ENCODE measurements at regions not wholly inside any gene's neighbourhood (a gene's known extent, or its start where the extent isn't known, plus 50 kb on each side); places are given as distances from the start of the nearest gene placed in this dataset.

DNA sequence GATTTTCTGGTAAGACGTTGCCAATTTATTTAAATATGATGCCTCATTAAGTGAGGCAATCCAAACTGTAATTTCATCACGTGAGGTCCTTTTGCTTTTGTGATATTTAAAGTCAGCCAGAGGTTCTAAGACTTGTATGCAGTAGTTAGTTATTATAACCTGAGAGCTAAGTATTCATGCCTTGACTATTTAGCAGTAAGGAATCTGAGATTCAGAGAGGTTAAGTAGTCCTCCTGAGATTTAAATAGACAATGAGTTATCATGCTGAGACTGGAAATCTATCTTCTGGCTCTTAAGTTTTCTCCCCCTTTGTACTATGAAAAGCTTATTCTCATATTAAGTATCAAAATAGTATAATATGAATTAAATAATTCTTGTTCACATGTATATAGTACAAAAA lies 158.0 kb downstream of the UTRN start:
- peaks cover 61% of the 10 kb centered on the region for H3K36me3 Mint-ChIP-seq
- H3K4me1 Mint-ChIP-seq = no peaks in the 10 kb centered on the region
- H3K27me3 Mint-ChIP-seq (ENCODE audit: low read depth) = no peaks in the 10 kb centered on the region
- no peak overlapping the region for H3K27ac Mint-ChIP-seq
- ATAC-seq = no peak
- TF ChIP-seq MYBL2 (CRISPR knock-in tag; IDR thresholded peaks at IDR 0.05) (no peak), TP53 (CRISPR knock-in tag; IDR thresholded peaks at IDR 0.05) (no peak), ETV6 (CRISPR knock-in tag; IDR thresholded peaks at IDR 0.05) (no peak), ELF4 (CRISPR knock-in tag; IDR thresholded peaks at IDR 0.05; ENCODE audit: low read depth) (no peak), TEAD1 (CRISPR knock-in tag; IDR thresholded peaks at IDR 0.05) (no peak), FOXK1 (CRISPR knock-in tag; IDR thresholded peaks at IDR 0.05) (no peak), JAZF1 (CRISPR knock-in tag; IDR thresholded peaks at IDR 0.05) (no peak), NR1H2 (CRISPR knock-in tag; IDR thresholded peaks at IDR 0.05) (no peak), JUN (CRISPR knock-in tag; IDR thresholded peaks at IDR 0.05) (no peak), MXD4 (CRISPR knock-in tag; IDR thresholded peaks at IDR 0.05; ENCODE audit: borderline replicate concordance) (no peak), NFATC4 (CRISPR knock-in tag; IDR thresholded peaks at IDR 0.05) (no peak)
- TF ChIP-seq, protein P1, sequence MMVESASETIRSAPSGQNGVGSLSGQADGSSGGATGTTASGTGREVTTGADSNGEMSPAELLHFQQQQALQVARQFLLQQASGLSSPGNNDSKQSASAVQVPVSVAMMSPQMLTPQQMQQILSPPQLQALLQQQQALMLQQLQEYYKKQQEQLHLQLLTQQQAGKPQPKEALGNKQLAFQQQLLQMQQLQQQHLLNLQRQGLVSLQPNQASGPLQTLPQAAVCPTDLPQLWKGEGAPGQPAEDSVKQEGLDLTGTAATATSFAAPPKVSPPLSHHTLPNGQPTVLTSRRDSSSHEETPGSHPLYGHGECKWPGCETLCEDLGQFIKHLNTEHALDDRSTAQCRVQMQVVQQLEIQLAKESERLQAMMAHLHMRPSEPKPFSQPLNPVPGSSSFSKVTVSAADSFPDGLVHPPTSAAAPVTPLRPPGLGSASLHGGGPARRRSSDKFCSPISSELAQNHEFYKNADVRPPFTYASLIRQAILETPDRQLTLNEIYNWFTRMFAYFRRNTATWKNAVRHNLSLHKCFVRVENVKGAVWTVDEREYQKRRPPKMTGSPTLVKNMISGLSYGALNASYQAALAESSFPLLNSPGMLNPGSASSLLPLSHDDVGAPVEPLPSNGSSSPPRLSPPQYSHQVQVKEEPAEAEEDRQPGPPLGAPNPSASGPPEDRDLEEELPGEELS (CRISPR knock-in tag; IDR thresholded peaks at IDR 0.05) = no peak
- TF ChIP-seq, protein P2, sequence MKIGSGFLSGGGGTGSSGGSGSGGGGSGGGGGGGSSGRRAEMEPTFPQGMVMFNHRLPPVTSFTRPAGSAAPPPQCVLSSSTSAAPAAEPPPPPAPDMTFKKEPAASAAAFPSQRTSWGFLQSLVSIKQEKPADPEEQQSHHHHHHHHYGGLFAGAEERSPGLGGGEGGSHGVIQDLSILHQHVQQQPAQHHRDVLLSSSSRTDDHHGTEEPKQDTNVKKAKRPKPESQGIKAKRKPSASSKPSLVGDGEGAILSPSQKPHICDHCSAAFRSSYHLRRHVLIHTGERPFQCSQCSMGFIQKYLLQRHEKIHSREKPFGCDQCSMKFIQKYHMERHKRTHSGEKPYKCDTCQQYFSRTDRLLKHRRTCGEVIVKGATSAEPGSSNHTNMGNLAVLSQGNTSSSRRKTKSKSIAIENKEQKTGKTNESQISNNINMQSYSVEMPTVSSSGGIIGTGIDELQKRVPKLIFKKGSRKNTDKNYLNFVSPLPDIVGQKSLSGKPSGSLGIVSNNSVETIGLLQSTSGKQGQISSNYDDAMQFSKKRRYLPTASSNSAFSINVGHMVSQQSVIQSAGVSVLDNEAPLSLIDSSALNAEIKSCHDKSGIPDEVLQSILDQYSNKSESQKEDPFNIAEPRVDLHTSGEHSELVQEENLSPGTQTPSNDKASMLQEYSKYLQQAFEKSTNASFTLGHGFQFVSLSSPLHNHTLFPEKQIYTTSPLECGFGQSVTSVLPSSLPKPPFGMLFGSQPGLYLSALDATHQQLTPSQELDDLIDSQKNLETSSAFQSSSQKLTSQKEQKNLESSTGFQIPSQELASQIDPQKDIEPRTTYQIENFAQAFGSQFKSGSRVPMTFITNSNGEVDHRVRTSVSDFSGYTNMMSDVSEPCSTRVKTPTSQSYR (CRISPR knock-in tag; IDR thresholded peaks at IDR 0.05) = no peak
- TF ChIP-seq, protein P3, sequence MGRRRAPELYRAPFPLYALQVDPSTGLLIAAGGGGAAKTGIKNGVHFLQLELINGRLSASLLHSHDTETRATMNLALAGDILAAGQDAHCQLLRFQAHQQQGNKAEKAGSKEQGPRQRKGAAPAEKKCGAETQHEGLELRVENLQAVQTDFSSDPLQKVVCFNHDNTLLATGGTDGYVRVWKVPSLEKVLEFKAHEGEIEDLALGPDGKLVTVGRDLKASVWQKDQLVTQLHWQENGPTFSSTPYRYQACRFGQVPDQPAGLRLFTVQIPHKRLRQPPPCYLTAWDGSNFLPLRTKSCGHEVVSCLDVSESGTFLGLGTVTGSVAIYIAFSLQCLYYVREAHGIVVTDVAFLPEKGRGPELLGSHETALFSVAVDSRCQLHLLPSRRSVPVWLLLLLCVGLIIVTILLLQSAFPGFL (CRISPR knock-in tag; IDR thresholded peaks at IDR 0.05; ENCODE audit: borderline replicate concordance) = no peak
- TF ChIP-seq, protein P4, sequence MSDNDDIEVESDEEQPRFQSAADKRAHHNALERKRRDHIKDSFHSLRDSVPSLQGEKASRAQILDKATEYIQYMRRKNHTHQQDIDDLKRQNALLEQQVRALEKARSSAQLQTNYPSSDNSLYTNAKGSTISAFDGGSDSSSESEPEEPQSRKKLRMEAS (CRISPR knock-in tag; IDR thresholded peaks at IDR 0.05) = no peak
- TF ChIP-seq, protein P5, sequence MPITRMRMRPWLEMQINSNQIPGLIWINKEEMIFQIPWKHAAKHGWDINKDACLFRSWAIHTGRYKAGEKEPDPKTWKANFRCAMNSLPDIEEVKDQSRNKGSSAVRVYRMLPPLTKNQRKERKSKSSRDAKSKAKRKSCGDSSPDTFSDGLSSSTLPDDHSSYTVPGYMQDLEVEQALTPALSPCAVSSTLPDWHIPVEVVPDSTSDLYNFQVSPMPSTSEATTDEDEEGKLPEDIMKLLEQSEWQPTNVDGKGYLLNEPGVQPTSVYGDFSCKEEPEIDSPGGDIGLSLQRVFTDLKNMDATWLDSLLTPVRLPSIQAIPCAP (CRISPR knock-in tag; IDR thresholded peaks at IDR 0.05) = no peak
- TF ChIP-seq, protein P6, sequence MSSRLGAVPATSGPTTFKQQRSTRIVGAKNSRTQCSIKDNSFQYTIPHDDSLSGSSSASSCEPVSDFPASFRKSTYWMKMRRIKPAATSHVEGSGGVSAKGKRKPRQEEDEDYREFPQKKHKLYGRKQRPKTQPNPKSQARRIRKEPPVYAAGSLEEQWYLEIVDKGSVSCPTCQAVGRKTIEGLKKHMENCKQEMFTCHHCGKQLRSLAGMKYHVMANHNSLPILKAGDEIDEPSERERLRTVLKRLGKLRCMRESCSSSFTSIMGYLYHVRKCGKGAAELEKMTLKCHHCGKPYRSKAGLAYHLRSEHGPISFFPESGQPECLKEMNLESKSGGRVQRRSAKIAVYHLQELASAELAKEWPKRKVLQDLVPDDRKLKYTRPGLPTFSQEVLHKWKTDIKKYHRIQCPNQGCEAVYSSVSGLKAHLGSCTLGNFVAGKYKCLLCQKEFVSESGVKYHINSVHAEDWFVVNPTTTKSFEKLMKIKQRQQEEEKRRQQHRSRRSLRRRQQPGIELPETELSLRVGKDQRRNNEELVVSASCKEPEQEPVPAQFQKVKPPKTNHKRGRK (CRISPR knock-in tag; IDR thresholded peaks at IDR 0.05; ENCODE audit: borderline replicate concordance) = no peak
- H3K4me3 Mint-ChIP-seq = no peak overlapping the region
- peaks cover 40% of the 10 kb centered on the region for H3K9me3 Mint-ChIP-seq
- ChIA-PET CTCF (no interaction called here), POLR2A (no interaction called here)
- no peak for DNase-seq (ENCODE audit: low spot score)

DNA sequence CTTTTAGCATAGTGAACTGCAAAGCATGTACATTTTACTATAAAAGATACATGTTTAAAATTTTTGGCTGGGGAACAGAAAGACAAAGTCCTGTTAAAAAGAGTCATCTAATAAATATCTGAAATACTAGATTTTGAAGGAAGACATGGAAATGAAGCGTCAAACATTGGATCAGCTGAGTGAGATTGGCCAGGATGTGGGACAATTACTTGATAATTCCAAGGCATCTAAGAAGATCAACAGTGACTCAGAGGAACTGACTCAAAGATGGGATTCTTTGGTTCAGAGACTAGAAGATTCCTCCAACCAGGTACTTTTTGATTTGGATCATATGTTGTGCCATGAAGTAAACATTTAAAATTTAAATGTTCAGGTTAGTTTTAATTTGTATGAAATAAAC lies 162.3 kb downstream of the UTRN start:
- no peaks in the 10 kb centered on the region for H3K4me1 Mint-ChIP-seq
- TF ChIP-seq, protein P1 (CRISPR knock-in tag; IDR thresholded peaks at IDR 0.05) = no peak
- TF ChIP-seq NR3C1 (CRISPR knock-in tag; conservative IDR thresholded peaks at IDR 0.05; ENCODE audit: low read depth) = no peak
- TF ChIP-seq HMGA2 (CRISPR knock-in tag; IDR thresholded peaks at IDR 0.05) = no peak
- no peak for TF ChIP-seq SOX15 (CRISPR knock-in tag; IDR thresholded peaks at IDR 0.05)
- TF ChIP-seq, protein P7, sequence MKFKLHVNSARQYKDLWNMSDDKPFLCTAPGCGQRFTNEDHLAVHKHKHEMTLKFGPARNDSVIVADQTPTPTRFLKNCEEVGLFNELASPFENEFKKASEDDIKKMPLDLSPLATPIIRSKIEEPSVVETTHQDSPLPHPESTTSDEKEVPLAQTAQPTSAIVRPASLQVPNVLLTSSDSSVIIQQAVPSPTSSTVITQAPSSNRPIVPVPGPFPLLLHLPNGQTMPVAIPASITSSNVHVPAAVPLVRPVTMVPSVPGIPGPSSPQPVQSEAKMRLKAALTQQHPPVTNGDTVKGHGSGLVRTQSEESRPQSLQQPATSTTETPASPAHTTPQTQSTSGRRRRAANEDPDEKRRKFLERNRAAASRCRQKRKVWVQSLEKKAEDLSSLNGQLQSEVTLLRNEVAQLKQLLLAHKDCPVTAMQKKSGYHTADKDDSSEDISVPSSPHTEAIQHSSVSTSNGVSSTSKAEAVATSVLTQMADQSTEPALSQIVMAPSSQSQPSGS (CRISPR knock-in tag; IDR thresholded peaks at IDR 0.05; ENCODE audit: borderline replicate concordance, low read depth) = no peak
- no peak for TF ChIP-seq NR1H2 (CRISPR knock-in tag; IDR thresholded peaks at IDR 0.05)
- TF ChIP-seq KAT7 (CRISPR knock-in tag; IDR thresholded peaks at IDR 0.05; ENCODE audit: borderline replicate concordance) = no peak
- TF ChIP-seq ESRRA (CRISPR knock-in tag; IDR thresholded peaks at IDR 0.05; ENCODE audit: borderline replicate concordance) = no peak

More for the DNA sequence above, 162.3 kb downstream of the UTRN start:
- CTCF ChIA-PET = no interaction called here
- Mint-ChIP-seq H3K4me3 (no peak overlapping the region), H3K36me3 (peaks cover 43% of the 10 kb centered on the region), H3K9me3 (peaks cover 2% of the 10 kb centered on the region), H3K27me3 (ENCODE audit: low read depth) (no peaks in the 10 kb centered on the region), H3K27ac (no peak overlapping the region)
- DNase-seq (ENCODE audit: low spot score) (no peak), ATAC-seq (no peak)
- POLR2A ChIA-PET = no interaction called here

Data from WTC11 (cell line).